ENCODE measurements at regions not wholly inside any gene's neighbourhood (a gene's known extent, or its start where the extent isn't known, plus 50 kb on each side); places are given as distances from the start of the nearest gene placed in this dataset.
A peak's percentile ranks its signal among the peaks of the same experiment; 100 is the strongest.

GRCh38 chr9:129455151-129455995 is 165.5 kb downstream of the C9orf50 start:
- Histone ChIP-seq H3K27me3 (replicated peaks; ENCODE audit: insufficient read depth) (no peaks in the 10 kb centered on the region), H3K9me3 (ENCODE audit: low read depth) (no peaks in the 10 kb centered on the region), H3F3A (ENCODE audit: insufficient read depth) (no peaks in the 10 kb centered on the region), H3K4me1 (ENCODE audit: insufficient read depth) (peaks cover 23% of the 10 kb centered on the region), H2AFZ (peak overlapping the region; percentile 58; the same call in 1 of the 2 replicates), H3K79me2 (ENCODE audit: insufficient read depth) (no peaks in the 10 kb centered on the region), H3K9ac (no peak overlapping the region), H3K4me3 (no peak overlapping the region), H3K36me3 (ENCODE audit: low read depth) (no peaks in the 10 kb centered on the region), H3K27ac (no peak overlapping the region), H3K4me2 (ENCODE audit: unreplicated experiment) (no peak overlapping the region), H4K20me1 (ENCODE audit: insufficient read depth) (no peaks in the 10 kb centered on the region), H3K9me2 (ENCODE audit: insufficient read depth) (no peaks in the 10 kb centered on the region)
- in situ Hi-C loops (cut with MboI) = no loop called here
- peak; percentile 45 for DNase-seq
- TF ChIP-seq EZH2phosphoT487 (IDR thresholded peaks at IDR 0.05; ENCODE audit: insufficient read depth, low read depth) = no peak
- TF ChIP-seq EZH2 (IDR thresholded peaks at IDR 0.05; ENCODE audit: insufficient read depth, poor library complexity, severe bottlenecking) = no peak
- 46 to 49% methylated on average over 18 to 20 of the region's 20 CpGs for WGBS, 2 experiments (ENCODE audit: low coverage in 1 of 2, low lambda C conversion rate in 2 of 2, missing lambda C conversion rate in 2 of 2)

GRCh38 chr9:129454467-129455067 is 166.3 kb downstream of the C9orf50 start:
- in situ Hi-C loops (cut with MboI) = no loop called here
- Histone ChIP-seq H2AFZ (no peak overlapping the region), H3K9me3 (ENCODE audit: low read depth) (no peaks in the 10 kb centered on the region), H3K4me2 (ENCODE audit: unreplicated experiment) (no peak overlapping the region), H3K9ac (no peak overlapping the region), H3K4me1 (ENCODE audit: insufficient read depth) (peaks cover 19% of the 10 kb centered on the region), H3K4me3 (no peak overlapping the region), H3K79me2 (ENCODE audit: insufficient read depth) (no peaks in the 10 kb centered on the region), H3K36me3 (ENCODE audit: low read depth) (no peaks in the 10 kb centered on the region), H3K9me2 (ENCODE audit: insufficient read depth) (no peaks in the 10 kb centered on the region), H4K20me1 (ENCODE audit: insufficient read depth) (no peaks in the 10 kb centered on the region), H3K27ac (no peak overlapping the region), H3K27me3 (replicated peaks; ENCODE audit: insufficient read depth) (no peaks in the 10 kb centered on the region), H3F3A (ENCODE audit: insufficient read depth) (no peaks in the 10 kb centered on the region)
- 79 to 90% methylated on average over 5 to 8 of the region's 8 CpGs for WGBS, 2 experiments (ENCODE audit: low coverage in 1 of 2, low lambda C conversion rate in 2 of 2, missing lambda C conversion rate in 2 of 2)
- DNase-seq = no peak
- no peak for TF ChIP-seq EZH2 (IDR thresholded peaks at IDR 0.05; ENCODE audit: insufficient read depth, poor library complexity, severe bottlenecking)
- no peak for TF ChIP-seq EZH2phosphoT487 (IDR thresholded peaks at IDR 0.05; ENCODE audit: insufficient read depth, low read depth)

- H2AFZ ChIP-seq = no peak overlapping the region
- no peaks in the 10 kb centered on the region for H3K9me2 ChIP-seq (ENCODE audit: insufficient read depth)
- no peaks in the 10 kb centered on the region for H4K20me1 ChIP-seq (ENCODE audit: insufficient read depth)
- H3K79me2 ChIP-seq (ENCODE audit: insufficient read depth) = no peaks in the 10 kb centered on the region
- H3K4me2 ChIP-seq (ENCODE audit: unreplicated experiment) = no peak overlapping the region
- no peak for DNase-seq
- no peak overlapping the region for H3K4me3 ChIP-seq
- H3K36me3 ChIP-seq (ENCODE audit: low read depth) = no peaks in the 10 kb centered on the region
- TF ChIP-seq EZH2 (IDR thresholded peaks at IDR 0.05; ENCODE audit: insufficient read depth, poor library complexity, severe bottlenecking) = no peak
- H3K27me3 ChIP-seq (replicated peaks; ENCODE audit: insufficient read depth) = no peaks in the 10 kb centered on the region
- H3K9ac ChIP-seq = no peak overlapping the region
- no peak overlapping the region for H3K27ac ChIP-seq
- in situ Hi-C loops (cut with MboI) = no loop called here
- H3F3A ChIP-seq (ENCODE audit: insufficient read depth) = no peaks in the 10 kb centered on the region
- H3K4me1 ChIP-seq (ENCODE audit: insufficient read depth) = peaks cover 11% of the 10 kb centered on the region
- H3K9me3 ChIP-seq (ENCODE audit: low read depth) = no peaks in the 10 kb centered on the region
These were observed 167.2 kb downstream of the C9orf50 start for GRCh38 chr9:129453734-129454133.

- TF ChIP-seq EZH2phosphoT487 (IDR thresholded peaks at IDR 0.05; ENCODE audit: insufficient read depth, low read depth) (no peak), EZH2 (IDR thresholded peaks at IDR 0.05; ENCODE audit: insufficient read depth, poor library complexity, severe bottlenecking) (no peak)
- no peaks in the 10 kb centered on the region for H3K27me3 ChIP-seq (replicated peaks; ENCODE audit: insufficient read depth)
- no peak for DNase-seq
- no peaks in the 10 kb centered on the region for H3K9me2 ChIP-seq (ENCODE audit: insufficient read depth)
- H4K20me1 ChIP-seq (ENCODE audit: insufficient read depth) = no peaks in the 10 kb centered on the region
- no peaks in the 10 kb centered on the region for H3F3A ChIP-seq (ENCODE audit: insufficient read depth)
- peak overlapping the region; percentile 42; the same call in 1 of the 2 replicates for H3K9ac ChIP-seq
- H3K79me2 ChIP-seq (ENCODE audit: insufficient read depth) = no peaks in the 10 kb centered on the region
- in situ Hi-C loops (cut with MboI) = no loop called here
- no peak overlapping the region for H3K4me3 ChIP-seq
- no peak overlapping the region for H3K4me2 ChIP-seq (ENCODE audit: unreplicated experiment)
- no peaks in the 10 kb centered on the region for H3K36me3 ChIP-seq (ENCODE audit: low read depth)
- H2AFZ ChIP-seq = peak overlapping the region; percentile 83
- WGBS, 2 experiments (ENCODE audit: low coverage in 1 of 2, low lambda C conversion rate in 2 of 2, missing lambda C conversion rate in 2 of 2) = 40 to 45% methylated on average over 7 to 10 of the region's 10 CpGs
- peaks cover 4% of the 10 kb centered on the region; the same call in 1 of the 2 replicates for H3K4me1 ChIP-seq (ENCODE audit: insufficient read depth)
- H3K9me3 ChIP-seq (ENCODE audit: low read depth) = no peaks in the 10 kb centered on the region
- no peak overlapping the region for H3K27ac ChIP-seq
These were observed 169.2 kb downstream of the C9orf50 start for GRCh38 chr9:129451669-129452068.

Data from GM23248 (cell line).